ENCODE measurements at regions not wholly inside any gene's neighbourhood (a gene's known extent, or its start where the extent isn't known, plus 50 kb on each side); places are given as distances from the start of the nearest gene placed in this dataset.

GRCh38 chr10:61063901-61064300 is 119.9 kb upstream of the RHOBTB1 start:
- intact Hi-C loops (cut with DNase I, micrococcal nuclease) = no loop called here
- ATAC-seq (no peak), DNase-seq (no peak)
- no peak for TF ChIP-seq CTCF (IDR thresholded peaks at IDR 0.05)
- no peaks in the 10 kb centered on the region for H3K9me3 ChIP-seq
- no peaks in the 10 kb centered on the region for H3K36me3 ChIP-seq (ENCODE audit: low read depth)
- H3K4me1 ChIP-seq (ENCODE audit: low read depth) = no peaks in the 10 kb centered on the region
- no peak overlapping the region for H3K4me3 ChIP-seq

GRCh38 chr10:61063034-61063433 is 119.0 kb upstream of the RHOBTB1 start:
- DNase-seq (peak in 1 of 3 donors; percentile 11), ATAC-seq (no peak)
- Histone ChIP-seq H3K4me3 (no peak overlapping the region), H3K4me1 (ENCODE audit: low read depth) (no peaks in the 10 kb centered on the region), H3K36me3 (ENCODE audit: low read depth) (no peaks in the 10 kb centered on the region), H3K9me3 (no peaks in the 10 kb centered on the region)
- intact Hi-C loops (cut with DNase I, micrococcal nuclease) = no loop called here
- no peak for TF ChIP-seq CTCF (IDR thresholded peaks at IDR 0.05)

- intact Hi-C loops (cut with DNase I, micrococcal nuclease) = no loop called here
- DNase-seq = no peak
- TF ChIP-seq CTCF (IDR thresholded peaks at IDR 0.05) = no peak
Measured at GRCh38 chr10:61061923-61062504, 118.0 kb upstream of the RHOBTB1 start.

GRCh38 chr10:61059636-61060035 is 115.7 kb upstream of the RHOBTB1 start:
- no peaks in the 10 kb centered on the region for H3K36me3 ChIP-seq (ENCODE audit: low read depth)
- no peaks in the 10 kb centered on the region for H3K4me1 ChIP-seq (ENCODE audit: low read depth)
- H3K4me3 ChIP-seq = no peak overlapping the region
- ATAC-seq (no peak), DNase-seq (no peak)
- H3K9me3 ChIP-seq = no peaks in the 10 kb centered on the region
- TF ChIP-seq CTCF (IDR thresholded peaks at IDR 0.05) = no peak
- intact Hi-C loops (cut with DNase I, micrococcal nuclease) = no loop called here

More at GRCh38 chr10:61061923-61062504, 118.0 kb upstream of the RHOBTB1 start:
- no peaks in the 10 kb centered on the region for H3K36me3 ChIP-seq (ENCODE audit: low read depth)
- H3K9me3 ChIP-seq = no peaks in the 10 kb centered on the region
- no peak for ATAC-seq
- no peaks in the 10 kb centered on the region for H3K4me1 ChIP-seq (ENCODE audit: low read depth)
- H3K4me3 ChIP-seq = no peak overlapping the region

- no peaks in the 10 kb centered on the region for H3K4me1 ChIP-seq (ENCODE audit: low read depth)
- no peaks in the 10 kb centered on the region for H3K36me3 ChIP-seq (ENCODE audit: low read depth)
- no peak for TF ChIP-seq CTCF (IDR thresholded peaks at IDR 0.05)
- DNase-seq = no peak
- no peak for ATAC-seq
- H3K4me3 ChIP-seq = no peak overlapping the region
- intact Hi-C loops (cut with DNase I, micrococcal nuclease) = no loop called here
- no peaks in the 10 kb centered on the region for H3K9me3 ChIP-seq
Measured at GRCh38 chr10:61052469-61053205, 108.7 kb upstream of the RHOBTB1 start.

Measured in mucosa of descending colon (tissue), 3 donors.